DOHH2 (cell line): ENCODE measurements at regions not wholly inside any gene's neighbourhood (a gene's known extent, or its start where the extent isn't known, plus 50 kb on each side); places are given as distances from the start of the nearest gene placed in this dataset.

Source experiments
- H3F3A ChIP-seq: fragments of 200-600 bp; sonication (generic), shearing (Covaris generic); 2 replicates; pipeline ENCODE4 v1.6.0; 2016; ENCODE audit warnings: antibody characterized with exemption, mild to moderate bottlenecking; ENCODE audit not compliant: control insufficient read depth, insufficient read depth
- H3K27ac ChIP-seq: fragments of 200-600 bp; sonication (generic); 2 replicates; pipeline ENCODE4 v1.5.1; 2014; ENCODE audit warnings: low read depth, mild to moderate bottlenecking, low read length, moderate library complexity
- H3K27me3 ChIP-seq: fragments of 200-600 bp; sonication (generic); 2 replicates; pipeline ENCODE4 v1.6.1; 2014; ENCODE audit warnings: mild to moderate bottlenecking, low read length, mixed read lengths; ENCODE audit not compliant: control insufficient read depth
- H3K36me3 ChIP-seq: fragments of 200-600 bp; sonication (generic); 2 replicates; pipeline ENCODE4 v1.6.1; 2014; ENCODE audit warnings: mild to moderate bottlenecking, low read length, moderate library complexity, mixed read lengths; ENCODE audit not compliant: control insufficient read depth
- H3K4me1 ChIP-seq: fragments of 200-600 bp; sonication (generic); 2 replicates; pipeline ENCODE4 v1.6.1; 2014; ENCODE audit warnings: mild to moderate bottlenecking, low read length, mixed read lengths; ENCODE audit not compliant: control insufficient read depth
- H3K4me2 ChIP-seq: fragments of 200-600 bp; sonication (generic); 2 replicates; pipeline ENCODE4 v1.6.0; 2014; ENCODE audit warnings: mild to moderate bottlenecking, low read length, moderate library complexity
- H3K4me3 ChIP-seq: fragments of 200-600 bp; sonication (generic); 2 replicates; pipeline ENCODE4 v1.5.1; 2014; ENCODE audit warnings: mild to moderate bottlenecking, low read length, mixed read lengths
- H3K79me2 ChIP-seq: fragments of 200-600 bp; sonication (generic); 2 replicates; pipeline ENCODE4 v1.6.1; 2014; ENCODE audit warnings: mild to moderate bottlenecking, low read length, mixed read lengths; ENCODE audit not compliant: control insufficient read depth
- H3K9me2 ChIP-seq: fragments of 200-600 bp; sonication (generic); replicated peaks from 2 replicates; pipeline ENCODE4 v1.6.1; 2014; ENCODE audit warnings: mild to moderate bottlenecking, low read length, mixed read lengths; ENCODE audit not compliant: control insufficient read depth
- H3K9me3 ChIP-seq: fragments of 200-600 bp; sonication (generic); 2 replicates; pipeline ENCODE4 v1.6.1; 2014; ENCODE audit warnings: antibody characterized with exemption, low read length, mixed read lengths; ENCODE audit not compliant: control insufficient read depth, insufficient read depth
- H4K20me1 ChIP-seq: fragments of 200-600 bp; sonication (generic); 2 replicates; pipeline ENCODE4 v1.6.0; 2014; ENCODE audit warnings: low read depth, mild to moderate bottlenecking, antibody characterized with exemption, low read length, moderate library complexity; ENCODE audit not compliant: control insufficient read depth, insufficient read depth
- EZH2phosphoT487 ChIP-seq: fragments of 200-600 bp; sonication (generic); IDR thresholded peaks from 2 replicates; pipeline ENCODE4 v1.6.1; 2017; ENCODE audit warnings: borderline replicate concordance, mild to moderate bottlenecking, antibody characterized with exemption, low read length, moderate library complexity, mixed read lengths
- TF ChIP-seq, protein P1 (sequence below): fragments of 200-600 bp; sonication (generic); IDR thresholded peaks from one replicate; pipeline ENCODE4 v1.5.1; 2014; ENCODE audit warnings: antibody characterized with exemption, mild to moderate bottlenecking, low read depth, low read length; ENCODE audit not compliant: poor library complexity, severe bottlenecking

DNA sequence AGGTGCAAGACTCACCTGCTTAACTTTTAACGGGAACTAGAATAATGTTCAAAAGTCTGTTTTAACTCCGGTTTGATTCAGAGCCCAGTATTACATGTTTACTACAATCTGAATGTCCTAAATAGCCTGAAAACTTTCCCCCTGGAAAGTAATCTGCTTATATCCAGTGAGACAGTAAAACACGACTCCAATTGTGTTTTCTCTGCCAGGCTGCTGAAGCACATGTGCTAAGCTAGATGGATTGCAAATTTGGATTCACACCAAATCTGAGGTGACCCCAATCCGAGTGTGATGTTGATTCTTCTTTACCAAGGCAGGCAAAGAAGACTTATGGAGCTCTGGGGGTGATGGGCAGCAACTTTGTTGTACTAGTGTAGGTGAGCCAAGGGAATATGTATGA, 158.7 kb upstream of the PDGFD start:
- Histone ChIP-seq H4K20me1 (no peaks in the 10 kb centered on the region), H3K4me2 (no peak overlapping the region), H3K27me3 (no peaks in the 10 kb centered on the region), H3K9me2 (no peaks in the 10 kb centered on the region), H3K79me2 (no peaks in the 10 kb centered on the region), H3K4me3 (no peak overlapping the region), H3F3A (no peaks in the 10 kb centered on the region), H3K4me1 (no peaks in the 10 kb centered on the region), H3K36me3 (no peaks in the 10 kb centered on the region), H3K27ac (no peak overlapping the region), H3K9me3 (no peaks in the 10 kb centered on the region)
- TF ChIP-seq, protein P1, sequence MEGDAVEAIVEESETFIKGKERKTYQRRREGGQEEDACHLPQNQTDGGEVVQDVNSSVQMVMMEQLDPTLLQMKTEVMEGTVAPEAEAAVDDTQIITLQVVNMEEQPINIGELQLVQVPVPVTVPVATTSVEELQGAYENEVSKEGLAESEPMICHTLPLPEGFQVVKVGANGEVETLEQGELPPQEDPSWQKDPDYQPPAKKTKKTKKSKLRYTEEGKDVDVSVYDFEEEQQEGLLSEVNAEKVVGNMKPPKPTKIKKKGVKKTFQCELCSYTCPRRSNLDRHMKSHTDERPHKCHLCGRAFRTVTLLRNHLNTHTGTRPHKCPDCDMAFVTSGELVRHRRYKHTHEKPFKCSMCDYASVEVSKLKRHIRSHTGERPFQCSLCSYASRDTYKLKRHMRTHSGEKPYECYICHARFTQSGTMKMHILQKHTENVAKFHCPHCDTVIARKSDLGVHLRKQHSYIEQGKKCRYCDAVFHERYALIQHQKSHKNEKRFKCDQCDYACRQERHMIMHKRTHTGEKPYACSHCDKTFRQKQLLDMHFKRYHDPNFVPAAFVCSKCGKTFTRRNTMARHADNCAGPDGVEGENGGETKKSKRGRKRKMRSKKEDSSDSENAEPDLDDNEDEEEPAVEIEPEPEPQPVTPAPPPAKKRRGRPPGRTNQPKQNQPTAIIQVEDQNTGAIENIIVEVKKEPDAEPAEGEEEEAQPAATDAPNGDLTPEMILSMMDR = no peak
- TF ChIP-seq EZH2phosphoT487 = no peak

DNA sequence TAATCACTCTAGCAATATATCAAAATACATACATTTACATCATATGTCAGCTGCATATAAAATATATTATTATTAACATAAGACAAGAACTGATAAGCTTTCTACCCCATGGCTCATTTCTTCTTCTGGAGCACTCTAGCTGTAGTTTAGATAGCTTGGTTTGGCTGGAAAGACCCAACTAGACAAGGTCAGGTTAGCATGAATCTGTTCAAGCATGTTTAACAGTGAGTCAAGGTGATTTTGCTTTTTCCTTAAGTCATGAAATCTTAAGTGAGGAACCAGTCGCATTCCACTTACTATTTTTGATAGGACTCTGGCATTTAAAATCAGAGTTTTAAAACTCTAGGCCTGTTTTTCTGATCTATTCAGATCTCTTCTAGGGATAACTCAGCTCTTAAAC, 157.0 kb upstream of the PDGFD start:
- no peaks in the 10 kb centered on the region for H3K79me2 ChIP-seq
- H3F3A ChIP-seq = no peaks in the 10 kb centered on the region
- no peaks in the 10 kb centered on the region for H3K36me3 ChIP-seq
- H3K9me2 ChIP-seq = no peaks in the 10 kb centered on the region
- no peak overlapping the region for H3K4me3 ChIP-seq
- H3K4me1 ChIP-seq = no peaks in the 10 kb centered on the region
- no peaks in the 10 kb centered on the region for H3K9me3 ChIP-seq
- H3K27me3 ChIP-seq = no peaks in the 10 kb centered on the region
- no peaks in the 10 kb centered on the region for H4K20me1 ChIP-seq
- no peak for TF ChIP-seq EZH2phosphoT487
- TF ChIP-seq, protein P1 = no peak
- H3K4me2 ChIP-seq = no peak overlapping the region
- H3K27ac ChIP-seq = no peak overlapping the region

DNA sequence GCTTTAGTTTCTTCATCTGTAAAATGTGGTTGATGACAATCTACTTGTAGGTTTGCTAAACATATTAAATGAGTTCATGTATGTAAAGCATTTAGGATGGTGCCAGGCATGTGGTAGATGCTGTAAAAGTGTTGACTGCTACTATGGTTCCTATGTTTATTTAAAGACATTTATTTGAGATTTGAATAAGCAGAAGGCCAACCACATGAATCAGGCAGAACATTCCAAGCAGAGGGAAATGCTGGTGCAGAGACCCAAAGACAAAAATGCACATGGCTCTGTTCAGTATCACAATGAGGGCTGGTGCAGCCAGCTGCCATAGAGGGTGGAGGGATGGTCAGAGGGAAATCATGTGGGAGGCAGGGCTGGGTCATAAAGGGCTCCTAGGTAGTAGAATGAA, 156.2 kb upstream of the PDGFD start:
- Histone ChIP-seq H3K27me3 (no peaks in the 10 kb centered on the region), H4K20me1 (no peaks in the 10 kb centered on the region), H3K4me1 (no peaks in the 10 kb centered on the region), H3K4me3 (no peak overlapping the region), H3K36me3 (no peaks in the 10 kb centered on the region), H3K79me2 (no peaks in the 10 kb centered on the region), H3K27ac (no peak overlapping the region), H3K4me2 (no peak overlapping the region), H3K9me3 (no peaks in the 10 kb centered on the region), H3K9me2 (no peaks in the 10 kb centered on the region), H3F3A (no peaks in the 10 kb centered on the region)
- TF ChIP-seq, protein P1 = no peak
- TF ChIP-seq EZH2phosphoT487 = no peak

DNA sequence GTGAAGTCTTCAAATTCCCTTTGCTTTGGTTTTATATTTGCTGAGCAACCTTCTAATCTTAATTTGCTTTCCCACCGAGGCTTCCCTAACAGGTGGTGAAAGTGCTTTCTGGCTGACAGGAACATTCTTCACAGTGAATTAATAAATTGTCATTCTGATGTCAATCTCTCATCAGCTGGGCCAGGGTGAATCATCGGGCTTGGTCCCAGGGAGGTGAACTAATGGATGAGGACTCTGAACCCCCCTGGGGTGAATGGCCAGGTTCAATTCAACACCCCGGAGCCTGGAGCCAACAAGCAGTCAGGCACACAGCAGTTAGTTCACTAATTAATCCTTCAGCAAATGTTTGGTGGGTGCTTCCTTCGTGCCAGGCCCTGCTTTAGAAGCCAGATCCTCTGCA, 155.4 kb upstream of the PDGFD start:
- TF ChIP-seq, protein P1 = no peak
- no peaks in the 10 kb centered on the region for H3K4me1 ChIP-seq
- H3K79me2 ChIP-seq = no peaks in the 10 kb centered on the region
- H3K4me2 ChIP-seq = no peak overlapping the region
- no peaks in the 10 kb centered on the region for H3K9me2 ChIP-seq
- H4K20me1 ChIP-seq = no peaks in the 10 kb centered on the region
- no peaks in the 10 kb centered on the region for H3F3A ChIP-seq
- no peaks in the 10 kb centered on the region for H3K9me3 ChIP-seq
- H3K27ac ChIP-seq = no peak overlapping the region
- no peak overlapping the region for H3K4me3 ChIP-seq
- no peaks in the 10 kb centered on the region for H3K36me3 ChIP-seq
- H3K27me3 ChIP-seq = no peaks in the 10 kb centered on the region
